Sigmoid colon (tissue), 6 donors: ENCODE measurements at regions not wholly inside any gene's neighbourhood (a gene's known extent, or its start where the extent isn't known, plus 50 kb on each side); places are given as distances from the start of the nearest gene placed in this dataset.

Experiments
- DNase-seq: peaks from one replicate; pipeline ENCODE4 v3.0.0-alpha.2; 2019
- H3K27ac ChIP-seq, 4 donors: fragments of 200-600 bp; sonication (generic); one replicate each; pipeline ENCODE4 v1.5.1; 2016 to 2019; ENCODE audit warnings: mild to moderate bottlenecking in 1 of 4
- H3K27me3 ChIP-seq, 3 donors: fragments of 200-600 bp; sonication (generic); one replicate each; pipeline ENCODE4 v1.5.1; 2019; ENCODE audit warnings: mild to moderate bottlenecking in 1 of 3
- H3K36me3 ChIP-seq, 4 donors: fragments of 200-600 bp; sonication (generic); one replicate each; pipeline ENCODE4 v1.5.1; 2016 to 2019
- H3K4me1 ChIP-seq, 4 donors: fragments of 200-600 bp; sonication (generic); one replicate each; pipeline ENCODE4 v1.5.1; 2017 to 2019
- H3K4me3 ChIP-seq, 4 donors: fragments of 200-600 bp; sonication (generic); one replicate each; pipeline ENCODE4 v1.5.1; 2017 to 2019; ENCODE audit warnings: mild to moderate bottlenecking in 2 of 4, moderate library complexity in 1 of 4
- H3K9me3 ChIP-seq, 4 donors: fragments of 200-600 bp in 3 of 4; sonication (generic) in 3 of 4; one replicate each; pipeline versions ENCODE4 v1.5.1 to v1.6.1; 2013 to 2019
- EP300 ChIP-seq, 4 donors: sonication (generic); formaldehyde crosslinking; IDR thresholded peaks; one replicate each; pipeline ENCODE4 v1.6.1; 2017; ENCODE audit warnings: antibody characterized with exemption in 4 of 4
- POLR2A ChIP-seq, 2 donors: fragments of 450-650 bp; IDR thresholded peaks; one replicate each; pipeline ENCODE4 v1.6.1; 2016; ENCODE audit warnings: antibody characterized with exemption in 2 of 2, mild to moderate bottlenecking in 2 of 2, moderate library complexity in 2 of 2
- POLR2AphosphoS5 ChIP-seq, 4 donors: sonication (generic); formaldehyde crosslinking; IDR thresholded peaks; one replicate each; pipeline ENCODE4 v1.6.1; 2017; ENCODE audit warnings: antibody characterized with exemption in 4 of 4
- WGBS, 2 donors: extraction: QIAGEN DNeasy Blood & Tissue Kit; methylation state at CpG; one replicate each; pipeline ENCODE4 v1.1.7; 2013; 5-methylcytosine and 5-hydroxymethylcytosine counted together
- intact Hi-C: fragments of 100-400 bp; cut with DNase I; formaldehyde crosslinking; loops from one replicate; pipeline ENCODE4 v1.15.1; 2023
- TF ChIP-seq, protein P1 (sequence below), 4 experiments: fragments of 450-650 bp in 3 of 4; fragments of 200-600 bp in 1 of 4; IDR thresholded peaks; one replicate each; pipeline ENCODE4 v1.5.1; 2016 to 2019; ENCODE audit warnings: antibody characterized with exemption in 4 of 4, mild to moderate bottlenecking in 3 of 4, moderate library complexity in 2 of 4
- donor health status: healthy with polysubstance abuse.
- donor health status: healthy.

- Histone ChIP-seq H3K9me3 (peaks cover 0 to 4% (median 0%) of the 10 kb centered on the region in 4 donors), H3K4me3 (no peak overlapping the region), H3K27ac (no peak overlapping the region), H3K27me3 (no peaks in the 10 kb centered on the region), H3K4me1 (no peaks in the 10 kb centered on the region), H3K36me3 (no peaks in the 10 kb centered on the region)
- intact Hi-C loops, result no loop called here
- no peak for DNase-seq
- WGBS, 2 donors, result 74 to 87% methylated on average over 2 of the region's 2 CpGs
- TF ChIP-seq EP300 (IDR thresholded peaks at IDR 0.05), result no peak
- TF ChIP-seq POLR2A (IDR thresholded peaks at IDR 0.05), result no peak
- TF ChIP-seq, protein P1, sequence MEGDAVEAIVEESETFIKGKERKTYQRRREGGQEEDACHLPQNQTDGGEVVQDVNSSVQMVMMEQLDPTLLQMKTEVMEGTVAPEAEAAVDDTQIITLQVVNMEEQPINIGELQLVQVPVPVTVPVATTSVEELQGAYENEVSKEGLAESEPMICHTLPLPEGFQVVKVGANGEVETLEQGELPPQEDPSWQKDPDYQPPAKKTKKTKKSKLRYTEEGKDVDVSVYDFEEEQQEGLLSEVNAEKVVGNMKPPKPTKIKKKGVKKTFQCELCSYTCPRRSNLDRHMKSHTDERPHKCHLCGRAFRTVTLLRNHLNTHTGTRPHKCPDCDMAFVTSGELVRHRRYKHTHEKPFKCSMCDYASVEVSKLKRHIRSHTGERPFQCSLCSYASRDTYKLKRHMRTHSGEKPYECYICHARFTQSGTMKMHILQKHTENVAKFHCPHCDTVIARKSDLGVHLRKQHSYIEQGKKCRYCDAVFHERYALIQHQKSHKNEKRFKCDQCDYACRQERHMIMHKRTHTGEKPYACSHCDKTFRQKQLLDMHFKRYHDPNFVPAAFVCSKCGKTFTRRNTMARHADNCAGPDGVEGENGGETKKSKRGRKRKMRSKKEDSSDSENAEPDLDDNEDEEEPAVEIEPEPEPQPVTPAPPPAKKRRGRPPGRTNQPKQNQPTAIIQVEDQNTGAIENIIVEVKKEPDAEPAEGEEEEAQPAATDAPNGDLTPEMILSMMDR (IDR thresholded peaks at IDR 0.05), result no peak
- TF ChIP-seq POLR2AphosphoS5 (IDR thresholded peaks at IDR 0.05), result no peak
These were observed 252.4 kb downstream of the GRB14 start for GRCh38 chr2:164368896-164369295.

GRCh38 chr2:164363646-164364045 lies 257.6 kb downstream of the GRB14 start:
- TF ChIP-seq POLR2A (IDR thresholded peaks at IDR 0.05) (no peak), POLR2AphosphoS5 (IDR thresholded peaks at IDR 0.05) (no peak), EP300 (IDR thresholded peaks at IDR 0.05) (no peak)
- TF ChIP-seq, protein P1 (IDR thresholded peaks at IDR 0.05), result no peak
- DNase-seq, result no peak
- H3K4me1 ChIP-seq, result no peaks in the 10 kb centered on the region
- H3K27ac ChIP-seq, result no peak overlapping the region
- H3K27me3 ChIP-seq, result no peaks in the 10 kb centered on the region
- no peaks in the 10 kb centered on the region for H3K36me3 ChIP-seq
- H3K9me3 ChIP-seq, result no peaks in the 10 kb centered on the region
- H3K4me3 ChIP-seq, result no peak overlapping the region
- intact Hi-C loops, result no loop called here

GRCh38 chr2:164351536-164351935 lies 269.7 kb downstream of the GRB14 start:
- TF ChIP-seq, protein P1 (IDR thresholded peaks at IDR 0.05), result no peak
- no peaks in the 10 kb centered on the region for H3K4me1 ChIP-seq
- no peaks in the 10 kb centered on the region for H3K36me3 ChIP-seq
- WGBS, 2 donors, result 66 to 78% methylated on average over 2 of the region's 2 CpGs
- no peak overlapping the region for H3K27ac ChIP-seq
- H3K27me3 ChIP-seq, result no peaks in the 10 kb centered on the region
- no peaks in the 10 kb centered on the region for H3K9me3 ChIP-seq
- H3K4me3 ChIP-seq, result no peak overlapping the region
- intact Hi-C loops, result no loop called here
- DNase-seq, result no peak

DNA sequence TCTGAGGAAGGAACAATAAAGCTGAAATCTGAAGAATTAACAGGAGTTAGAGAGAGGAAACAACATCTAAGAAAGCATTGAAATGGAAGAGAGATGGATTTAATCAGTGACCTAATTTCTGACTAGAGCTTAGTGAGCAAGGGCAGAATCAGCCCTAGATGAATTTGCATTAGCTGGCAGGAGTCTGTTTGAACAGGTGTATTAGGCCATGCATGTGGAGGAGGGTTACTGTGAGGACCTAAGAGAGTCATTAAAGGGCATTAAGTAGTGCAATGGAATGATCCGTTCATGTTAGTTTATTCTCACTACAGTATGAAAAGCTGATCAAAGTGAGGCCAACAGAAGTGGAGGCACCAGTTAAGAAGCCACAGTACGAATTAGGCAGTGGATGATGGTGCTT lies 285.3 kb downstream of the GRB14 start:
- no peak for DNase-seq
- intact Hi-C loops, result no loop called here
- H3K9me3 ChIP-seq, result no peaks in the 10 kb centered on the region
- H3K27me3 ChIP-seq, result no peaks in the 10 kb centered on the region
- 28 to 60% methylated on average over 2 of the region's 2 CpGs for WGBS, 2 donors
- H3K4me3 ChIP-seq, result no peak overlapping the region
- TF ChIP-seq, protein P1 (IDR thresholded peaks at IDR 0.05), result no peak
- no peak for TF ChIP-seq EP300 (IDR thresholded peaks at IDR 0.05)
- H3K4me1 ChIP-seq, result no peaks in the 10 kb centered on the region
- no peak overlapping the region for H3K27ac ChIP-seq
- no peaks in the 10 kb centered on the region for H3K36me3 ChIP-seq

DNA sequence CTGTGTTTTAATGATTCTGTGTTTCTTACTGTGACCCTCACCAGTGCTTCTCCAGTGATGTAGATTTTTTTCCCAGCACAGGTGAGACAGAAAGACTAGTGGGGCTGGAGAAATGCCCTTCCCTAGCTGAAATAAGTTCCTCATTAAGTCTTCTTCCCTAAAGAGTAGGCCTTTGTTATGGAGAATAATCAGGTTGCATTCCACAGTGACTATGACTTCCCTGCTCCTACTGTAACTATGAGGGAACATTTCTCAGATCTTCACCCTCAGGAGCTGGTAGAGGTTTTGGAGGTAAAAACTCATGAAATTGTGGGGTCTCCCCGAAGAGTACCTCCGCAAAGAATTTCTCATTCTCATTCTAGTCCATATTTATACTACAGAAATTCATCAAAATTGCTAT lies 286.2 kb downstream of the GRB14 start:
- Histone ChIP-seq H3K4me3 (no peak overlapping the region), H3K4me1 (no peaks in the 10 kb centered on the region), H3K9me3 (no peaks in the 10 kb centered on the region), H3K27me3 (no peaks in the 10 kb centered on the region), H3K27ac (no peak overlapping the region), H3K36me3 (no peaks in the 10 kb centered on the region)
- TF ChIP-seq POLR2A (IDR thresholded peaks at IDR 0.05) (no peak), POLR2AphosphoS5 (IDR thresholded peaks at IDR 0.05) (no peak), EP300 (IDR thresholded peaks at IDR 0.05) (no peak)
- TF ChIP-seq, protein P1 (IDR thresholded peaks at IDR 0.05), result no peak
- WGBS, 2 donors, result 92 to 93% methylated on average over 2 of the region's 2 CpGs
- intact Hi-C loops, result no loop called here
- no peak for DNase-seq
